GM19455 (cell line): ENCODE measurements at regions not wholly inside any gene's neighbourhood (a gene's known extent, or its start where the extent isn't known, plus 50 kb on each side); places are given as distances from the start of the nearest gene placed in this dataset.
"Not testable (repeated sequence)": the region's sequence is repeated elsewhere in the genome, so short reads cannot be mapped to it uniquely, and the experiment has no call there.

ENCODE experiments used
- ATAC-seq: cut with Tn5 transposase; IDR thresholded peaks from one replicate; pipeline ENCODE4 v1.9.1; 2021; ENCODE audit not compliant: unreplicated experiment

- ATAC-seq, result not testable (repeated sequence)
Observed at GRCh38 chr1:91207691-91208090, 185.9 kb upstream of the ZNF644 start.

GRCh38 chr1:91204150-91204549 lies 182.3 kb upstream of the ZNF644 start:
- ATAC-seq, result not testable (repeated sequence)

GRCh38 chr1:91201694-91202093 lies 179.9 kb upstream of the ZNF644 start:
- no peak for ATAC-seq

GRCh38 chr1:91201176-91201575 lies 179.3 kb upstream of the ZNF644 start:
- no peak for ATAC-seq

GRCh38 chr1:91200675-91201074 lies 178.8 kb upstream of the ZNF644 start:
- no peak for ATAC-seq

GRCh38 chr1:91199988-91200387 lies 178.2 kb upstream of the ZNF644 start:
- no peak for ATAC-seq

- no peak for ATAC-seq
Observed at GRCh38 chr1:91190996-91191395, 169.2 kb upstream of the ZNF644 start.

GRCh38 chr1:91189096-91189495 lies 167.3 kb upstream of the ZNF644 start:
- ATAC-seq, result no peak

GRCh38 chr1:91182807-91183206 lies 161.0 kb upstream of the ZNF644 start:
- not testable (repeated sequence) for ATAC-seq

- no peak for ATAC-seq
Observed at GRCh38 chr1:91176250-91176649, 154.4 kb upstream of the ZNF644 start.

GRCh38 chr1:91174734-91175133 lies 152.9 kb upstream of the ZNF644 start:
- no peak for ATAC-seq

GRCh38 chr1:91173346-91173890 lies 151.6 kb upstream of the ZNF644 start:
- ATAC-seq, result no peak

GRCh38 chr1:91172541-91172940 lies 150.7 kb upstream of the ZNF644 start:
- ATAC-seq, result no peak

GRCh38 chr1:91171898-91172297 lies 150.1 kb upstream of the ZNF644 start:
- no peak for ATAC-seq

GRCh38 chr1:91170571-91170970 lies 148.7 kb upstream of the ZNF644 start:
- no peak for ATAC-seq

- ATAC-seq, result no peak
Observed at GRCh38 chr1:91166106-91166712, 144.4 kb upstream of the ZNF644 start.

GRCh38 chr1:91165033-91165654 lies 143.3 kb upstream of the ZNF644 start:
- ATAC-seq, result peak; percentile 86

- ATAC-seq, result no peak
Observed at GRCh38 chr1:91162613-91163012, 140.8 kb upstream of the ZNF644 start.

GRCh38 chr1:91161749-91162148 lies 139.9 kb upstream of the ZNF644 start:
- no peak for ATAC-seq

- no peak for ATAC-seq
Observed at GRCh38 chr1:91161166-91161565, 139.3 kb upstream of the ZNF644 start.

- no peak for ATAC-seq
Observed at GRCh38 chr1:91160363-91161075, 138.7 kb upstream of the ZNF644 start.

GRCh38 chr1:91153341-91153740 lies 131.5 kb upstream of the ZNF644 start:
- ATAC-seq, result no peak
